ENCODE measurements at regions not wholly inside any gene's neighbourhood (a gene's known extent, or its start where the extent isn't known, plus 50 kb on each side); places are given as distances from the start of the nearest gene placed in this dataset.

DNA sequence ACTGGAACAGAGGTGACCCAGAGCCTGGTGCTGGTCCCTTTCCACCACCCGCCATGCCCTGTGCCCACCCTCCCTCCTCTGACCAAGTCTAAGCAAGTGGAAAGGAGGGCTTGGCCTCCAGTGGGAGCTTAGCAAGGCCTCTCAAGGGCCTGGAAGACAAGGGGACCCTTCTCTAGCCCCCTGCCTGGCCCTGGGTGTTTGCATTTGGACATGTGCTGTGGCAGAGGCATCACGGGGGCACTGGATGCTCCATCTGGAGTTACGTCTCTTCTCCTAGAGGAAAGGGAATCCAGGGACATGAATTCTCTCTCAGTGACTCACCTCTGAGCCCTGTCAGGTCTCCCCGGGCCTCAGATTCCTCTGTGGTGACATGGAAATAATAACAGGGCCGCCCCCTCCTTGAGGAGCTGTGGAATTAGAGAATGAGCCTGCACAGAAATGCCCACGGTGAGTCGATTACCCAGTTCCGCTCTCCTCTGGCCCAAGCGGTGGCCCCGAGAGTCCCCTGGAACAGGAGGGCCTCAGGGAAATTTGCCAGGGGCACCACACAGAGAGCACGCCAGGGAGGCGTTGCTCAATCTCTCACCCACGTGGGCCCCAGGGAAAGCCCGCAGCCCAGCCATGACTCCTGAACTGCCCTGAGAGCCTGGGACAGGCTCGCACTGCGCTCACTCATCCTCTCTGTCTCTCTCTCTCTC lies 189.6 kb downstream of the BCOR start:
- peak overlapping the region; percentile 96 for H2BK20ac ChIP-seq (ENCODE audit: low read depth, low read length)
- peak; percentile 95 for DNase-seq
- ChIA-PET POLR2A (ENCODE audit: unreplicated experiment) (no interaction called here), CTCF (no interaction called here)
- peak overlapping the region; percentile 26 for H3K4me2 ChIP-seq (ENCODE audit: low read depth, low read length)
- H4K20me1 ChIP-seq (ENCODE audit: insufficient read depth, low read length), result no peaks in the 10 kb centered on the region; the same call in 1 of the 2 replicates
- peak overlapping the region; percentile 33 for H4K5ac ChIP-seq (ENCODE audit: low read depth, low read length)
- intact Hi-C loops (cut with micrococcal nuclease), result loop anchor here (1.0 to 2.0 kb wide), 3 partner anchors 105 to 359 kb away; no protein-coding TSS in a partner anchor
- dilution Hi-C loops (cut with HindIII; ENCODE audit: low sequenced_read_pairs, unreplicated experiment), result no loop called here
- peak overlapping the region; percentile 82; the same call in 1 of the 2 replicates for H3K23ac ChIP-seq (ENCODE audit: low read depth, low read length)
- peaks cover 20% of the 10 kb centered on the region for H3K4me1 ChIP-seq (ENCODE audit: control insufficient read depth, insufficient read depth, low read length)
- H3K79me1 ChIP-seq (ENCODE audit: low read depth in 1 of 2, low read length in 2 of 2), result no peaks in the 10 kb centered on the region
- peak overlapping the region; percentile 82 for H2AFZ ChIP-seq (replicated peaks; ENCODE audit: low read length, poor library complexity)
- peak overlapping the region; percentile 49 for H3K18ac ChIP-seq (ENCODE audit: low read depth, low read length)
- peak; percentile 87 for ATAC-seq (ENCODE audit: low read depth)
- H4K8ac ChIP-seq (ENCODE audit: low read depth in 2 of 2, low read length in 2 of 2), result peak overlapping the region; percentile 87 to 89
- H3K36me3 ChIP-seq (ENCODE audit: control insufficient read depth, insufficient read depth, low read length), result no peaks in the 10 kb centered on the region
- H3K14ac ChIP-seq (replicated peaks; ENCODE audit: low read depth, low read length), result peak overlapping the region; percentile 81
- peak overlapping the region; percentile 71; the same call in 2 of the 3 replicates for H2BK15ac ChIP-seq (ENCODE audit: low read depth, low read length)
- in situ Hi-C loops (cut with MboI; ENCODE audit: low sequenced_read_pairs), result no loop called here
- H3K9me1 ChIP-seq (ENCODE audit: insufficient read depth, low read length), result peaks cover 6% of the 10 kb centered on the region; the same call in 1 of the 2 replicates
- H3K9ac ChIP-seq (ENCODE audit: low read depth, low read length), result peak overlapping the region; percentile 41; the same call in 1 of the 2 replicates
- peak overlapping the region; percentile 88 for H2AK9ac ChIP-seq (replicated peaks; ENCODE audit: low read depth, low read length, poor library complexity)
- no TSS peak for BruUV-seq (replicated peaks)
- H3K4me3 ChIP-seq (ENCODE audit: insufficient read depth, low read depth, low read length), result no peak overlapping the region
- peak overlapping the region; percentile 87 for H2BK5ac ChIP-seq (ENCODE audit: low read depth, low read length, poor library complexity, severe bottlenecking)
- peak overlapping the region; percentile 82 for H3K27ac ChIP-seq (ENCODE audit: insufficient read depth, low read length)
- H3K56ac ChIP-seq (ENCODE audit: extremely low read depth, insufficient read depth, low read length), result peak overlapping the region; percentile 64
- peak overlapping the region; percentile 92; the same call in 1 of the 2 replicates for H2AK5ac ChIP-seq (ENCODE audit: low read depth, low read length)
- H3K4ac ChIP-seq (ENCODE audit: low read depth, low read length), result peak overlapping the region; percentile 97
- peak overlapping the region; percentile 99 for H2BK120ac ChIP-seq (ENCODE audit: low read depth, low read length)
- 65% methylated on average over 6 of the region's 16 CpGs; no CpG with 5 or more reads in 1 of the 2 experiments for WGBS, 2 experiments (ENCODE audit: extremely low coverage in 2 of 2, insufficient read length in 1 of 2)
- peak overlapping the region; percentile 93 for H4K91ac ChIP-seq (ENCODE audit: insufficient read depth, low read depth, low read length)
- H3K27me3 ChIP-seq (ENCODE audit: control insufficient read depth, insufficient read depth, low read length), result no peaks in the 10 kb centered on the region
- H3K9me3 ChIP-seq (ENCODE audit: control insufficient read depth, insufficient read depth, low read length), result no peaks in the 10 kb centered on the region
- TF ChIP-seq RFX5 (IDR thresholded peaks at IDR 0.05; ENCODE audit: low read depth, low read length) (no peak), FOS (IDR thresholded peaks at IDR 0.05; ENCODE audit: low read depth, low read length) (peak; percentile 86), RAD21 (IDR thresholded peaks at IDR 0.05; ENCODE audit: low read length) (no peak), NFE2L2 (IDR thresholded peaks at IDR 0.05; ENCODE audit: low read depth, low read length) (no peak), CEBPB (IDR thresholded peaks at IDR 0.05; ENCODE audit: low read depth, low read length) (peak; percentile 96), SMC3 (IDR thresholded peaks at IDR 0.05; ENCODE audit: low read depth, low read length) (peak; percentile 20; the same call in 1 of the 2 replicates), MAFK (IDR thresholded peaks at IDR 0.05; ENCODE audit: low read depth, low read length) (no peak), CHD1 (IDR thresholded peaks at IDR 0.05; ENCODE audit: low read depth, low read length) (no peak), RCOR1 (IDR thresholded peaks at IDR 0.05; ENCODE audit: insufficient replicate concordance, low read length) (no peak), MXI1 (IDR thresholded peaks at IDR 0.05; ENCODE audit: borderline replicate concordance, low read depth, low read length) (peak; percentile 67; the same call in 1 of the 2 replicates), POLR2A (IDR thresholded peaks at IDR 0.05; ENCODE audit: low read depth, low read length) (peak; percentile 29; the same call in 1 of the 2 replicates)
- TF ChIP-seq, protein P1, sequence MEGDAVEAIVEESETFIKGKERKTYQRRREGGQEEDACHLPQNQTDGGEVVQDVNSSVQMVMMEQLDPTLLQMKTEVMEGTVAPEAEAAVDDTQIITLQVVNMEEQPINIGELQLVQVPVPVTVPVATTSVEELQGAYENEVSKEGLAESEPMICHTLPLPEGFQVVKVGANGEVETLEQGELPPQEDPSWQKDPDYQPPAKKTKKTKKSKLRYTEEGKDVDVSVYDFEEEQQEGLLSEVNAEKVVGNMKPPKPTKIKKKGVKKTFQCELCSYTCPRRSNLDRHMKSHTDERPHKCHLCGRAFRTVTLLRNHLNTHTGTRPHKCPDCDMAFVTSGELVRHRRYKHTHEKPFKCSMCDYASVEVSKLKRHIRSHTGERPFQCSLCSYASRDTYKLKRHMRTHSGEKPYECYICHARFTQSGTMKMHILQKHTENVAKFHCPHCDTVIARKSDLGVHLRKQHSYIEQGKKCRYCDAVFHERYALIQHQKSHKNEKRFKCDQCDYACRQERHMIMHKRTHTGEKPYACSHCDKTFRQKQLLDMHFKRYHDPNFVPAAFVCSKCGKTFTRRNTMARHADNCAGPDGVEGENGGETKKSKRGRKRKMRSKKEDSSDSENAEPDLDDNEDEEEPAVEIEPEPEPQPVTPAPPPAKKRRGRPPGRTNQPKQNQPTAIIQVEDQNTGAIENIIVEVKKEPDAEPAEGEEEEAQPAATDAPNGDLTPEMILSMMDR (conservative IDR thresholded peaks at IDR 0.05; ENCODE audit: low read depth, low read length), result no peak
- TF ChIP-seq, protein P2, sequence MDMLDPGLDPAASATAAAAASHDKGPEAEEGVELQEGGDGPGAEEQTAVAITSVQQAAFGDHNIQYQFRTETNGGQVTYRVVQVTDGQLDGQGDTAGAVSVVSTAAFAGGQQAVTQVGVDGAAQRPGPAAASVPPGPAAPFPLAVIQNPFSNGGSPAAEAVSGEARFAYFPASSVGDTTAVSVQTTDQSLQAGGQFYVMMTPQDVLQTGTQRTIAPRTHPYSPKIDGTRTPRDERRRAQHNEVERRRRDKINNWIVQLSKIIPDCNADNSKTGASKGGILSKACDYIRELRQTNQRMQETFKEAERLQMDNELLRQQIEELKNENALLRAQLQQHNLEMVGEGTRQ (IDR thresholded peaks at IDR 0.05; ENCODE audit: low read depth, low read length), result peak; percentile 84
- TF ChIP-seq, protein P3, sequence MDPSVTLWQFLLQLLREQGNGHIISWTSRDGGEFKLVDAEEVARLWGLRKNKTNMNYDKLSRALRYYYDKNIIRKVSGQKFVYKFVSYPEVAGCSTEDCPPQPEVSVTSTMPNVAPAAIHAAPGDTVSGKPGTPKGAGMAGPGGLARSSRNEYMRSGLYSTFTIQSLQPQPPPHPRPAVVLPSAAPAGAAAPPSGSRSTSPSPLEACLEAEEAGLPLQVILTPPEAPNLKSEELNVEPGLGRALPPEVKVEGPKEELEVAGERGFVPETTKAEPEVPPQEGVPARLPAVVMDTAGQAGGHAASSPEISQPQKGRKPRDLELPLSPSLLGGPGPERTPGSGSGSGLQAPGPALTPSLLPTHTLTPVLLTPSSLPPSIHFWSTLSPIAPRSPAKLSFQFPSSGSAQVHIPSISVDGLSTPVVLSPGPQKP (IDR thresholded peaks at IDR 0.05; ENCODE audit: borderline replicate concordance, low read depth, low read length), result no peak

All from IMR-90 (cell line).